ENCODE measurements at regions not wholly inside any gene's neighbourhood (a gene's known extent, or its start where the extent isn't known, plus 50 kb on each side); places are given as distances from the start of the nearest gene placed in this dataset.

GRCh38 chr4:137039370-137039769 is 492.9 kb downstream of the PCDH18 start:
- DNase-seq, result no peak

- DNase-seq, result peak; percentile 71
These were observed 500.1 kb downstream of the PCDH18 start for GRCh38 chr4:137032222-137032621.

GRCh38 chr4:137029026-137029425 is 503.3 kb downstream of the PCDH18 start:
- DNase-seq, result no peak

DNA sequence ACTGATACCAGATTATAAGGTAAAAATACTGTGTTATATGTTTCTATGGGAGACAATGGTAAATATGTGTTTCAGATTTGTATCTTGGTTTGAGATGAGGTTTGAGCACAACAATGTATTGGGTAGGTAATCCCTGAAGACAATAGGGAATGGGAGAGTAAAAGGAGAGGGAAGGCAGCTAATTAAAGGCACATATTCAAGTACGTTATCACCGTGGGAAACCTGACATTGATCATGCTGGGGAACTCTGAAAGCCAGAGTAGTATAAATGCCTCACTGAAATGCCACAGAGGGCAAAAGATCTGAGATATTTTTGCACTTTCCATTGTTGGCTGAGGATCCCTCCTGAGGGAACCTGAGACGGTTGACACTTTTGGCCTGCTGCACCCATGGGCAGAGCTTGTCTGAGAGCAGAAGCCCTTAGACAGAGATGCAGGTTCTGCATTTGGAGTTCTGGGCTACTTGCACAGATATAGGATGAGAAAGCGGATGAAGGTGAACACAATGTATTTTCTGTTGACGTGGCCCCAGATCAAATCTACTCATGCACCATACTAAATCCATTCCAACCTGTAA is 506.7 kb downstream of the PCDH18 start:
- no peak for DNase-seq

DNA sequence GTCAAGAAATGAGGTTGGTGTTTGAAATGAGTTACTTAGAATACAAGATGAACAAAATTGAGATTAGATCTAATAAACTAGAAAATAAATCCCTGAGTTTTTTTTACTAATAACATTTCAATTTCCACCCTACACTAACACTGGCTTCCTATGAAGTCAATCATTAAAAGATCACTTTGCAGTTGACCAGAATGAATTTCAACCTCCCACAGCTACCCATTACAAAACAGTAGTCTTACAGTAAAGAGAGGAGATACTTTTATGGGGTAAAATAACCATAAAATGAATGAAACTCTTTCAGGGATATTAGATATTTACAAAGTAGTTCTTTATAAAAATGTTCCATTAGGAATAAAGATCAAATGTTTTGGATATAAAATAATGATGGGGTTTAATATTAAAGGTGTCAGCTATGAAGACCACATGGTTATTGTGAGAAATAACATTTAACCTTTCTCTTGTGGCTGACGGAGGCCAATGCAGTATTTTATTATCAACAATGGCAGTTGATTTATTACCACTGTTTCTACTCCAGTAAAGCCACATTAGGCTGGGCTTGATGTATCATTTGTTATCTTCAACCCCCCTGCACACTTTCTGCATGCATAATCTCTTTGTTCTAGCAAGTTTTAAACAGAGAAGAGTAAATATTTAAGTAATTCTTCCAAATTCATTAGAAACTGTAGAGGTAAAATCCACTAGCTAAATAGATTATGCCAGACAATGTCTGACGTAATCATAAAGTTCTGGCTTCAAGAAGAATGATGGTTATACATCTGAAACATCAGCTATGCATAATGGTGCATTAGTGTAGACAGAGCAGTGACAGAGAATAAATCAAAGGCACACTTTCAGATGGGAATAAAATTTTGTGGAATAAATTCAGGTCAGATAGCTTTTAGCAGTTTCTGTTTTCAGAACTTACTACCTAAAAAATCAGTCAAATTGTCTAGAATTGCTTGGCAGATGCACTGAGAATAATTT is 516.6 kb downstream of the PCDH18 start:
- no peak for DNase-seq

GRCh38 chr4:137000432-137000831 is 531.9 kb downstream of the PCDH18 start:
- DNase-seq, result no peak

DNA sequence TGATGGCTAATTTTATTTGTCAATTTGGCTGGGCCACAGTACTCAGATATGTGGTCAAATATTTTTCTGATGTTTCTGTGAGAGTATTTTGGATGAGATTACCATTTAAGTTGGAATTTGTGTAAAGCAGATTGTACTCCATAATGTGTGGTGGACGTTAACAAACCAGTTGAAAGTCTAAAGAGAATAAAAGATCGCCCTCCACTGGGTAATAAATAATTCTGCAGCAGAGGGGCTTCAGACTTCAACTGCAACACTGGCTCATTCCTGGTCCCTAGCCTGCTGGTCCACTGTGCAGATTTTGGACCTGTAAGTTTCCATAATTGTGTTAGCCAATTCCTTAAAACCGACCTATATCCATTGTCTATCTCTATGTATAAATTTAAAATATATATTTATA is 540.3 kb downstream of the PCDH18 start:
- DNase-seq, result peak; percentile 1

DNA sequence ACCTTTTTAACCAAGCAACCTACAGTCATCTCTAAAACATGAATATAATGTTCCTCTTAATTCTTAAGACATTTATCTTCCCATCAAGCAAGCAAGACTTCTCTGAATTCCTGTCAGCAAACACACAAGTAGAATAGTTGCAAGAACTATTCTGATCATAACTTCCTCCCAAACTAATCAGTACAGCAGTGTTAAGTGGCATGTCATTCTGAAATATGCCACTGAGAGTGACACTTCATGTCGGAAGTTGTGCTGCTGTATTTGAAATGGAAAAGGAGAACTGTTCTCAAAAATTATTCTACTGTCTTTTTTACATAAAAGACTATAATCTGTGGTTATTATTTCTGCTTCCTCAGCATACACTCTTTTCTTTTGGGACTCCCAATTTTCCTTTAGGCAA is 546.6 kb downstream of the PCDH18 start:
- DNase-seq, result no peak

GRCh38 chr4:136967069-136967468 is 565.2 kb downstream of the PCDH18 start:
- no peak for DNase-seq

DNA sequence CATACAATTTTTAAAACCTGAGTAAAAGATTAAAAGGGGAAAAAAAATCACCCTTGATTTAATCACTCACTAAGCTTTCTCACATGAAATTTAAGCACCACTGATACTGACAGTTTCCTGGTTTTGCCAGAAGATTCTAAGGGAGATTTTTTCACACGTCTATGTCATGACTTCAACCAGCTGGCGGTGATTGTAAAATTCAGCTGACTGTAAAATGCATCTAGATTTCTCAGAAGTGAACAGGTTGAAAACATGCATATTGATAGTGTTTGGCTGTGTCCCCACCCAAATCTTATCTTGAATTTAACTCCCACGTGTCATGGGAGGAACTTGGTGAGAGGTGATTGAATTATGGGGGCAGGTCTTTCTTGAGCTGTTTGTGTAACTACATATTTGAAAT is 566.8 kb downstream of the PCDH18 start:
- no peak for DNase-seq

DNA sequence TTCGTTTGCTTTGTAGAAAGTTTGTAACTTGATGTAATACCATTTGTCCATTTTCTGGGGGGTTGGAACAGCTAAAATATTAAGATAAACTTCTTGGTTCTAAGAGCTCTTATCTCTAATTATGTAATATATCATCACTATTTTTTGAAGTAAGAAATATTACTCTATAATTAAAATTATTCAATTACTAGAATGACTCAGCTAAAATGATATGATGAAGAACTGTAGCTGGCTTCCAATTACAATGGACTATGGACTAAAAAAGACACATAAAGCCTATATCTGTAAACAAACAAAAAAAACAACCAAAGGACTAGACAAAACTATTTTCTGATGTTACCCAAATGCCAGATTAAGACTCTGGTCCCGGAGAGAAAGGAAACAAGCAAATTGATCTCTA is 569.4 kb downstream of the PCDH18 start:
- DNase-seq, result no peak

DNA sequence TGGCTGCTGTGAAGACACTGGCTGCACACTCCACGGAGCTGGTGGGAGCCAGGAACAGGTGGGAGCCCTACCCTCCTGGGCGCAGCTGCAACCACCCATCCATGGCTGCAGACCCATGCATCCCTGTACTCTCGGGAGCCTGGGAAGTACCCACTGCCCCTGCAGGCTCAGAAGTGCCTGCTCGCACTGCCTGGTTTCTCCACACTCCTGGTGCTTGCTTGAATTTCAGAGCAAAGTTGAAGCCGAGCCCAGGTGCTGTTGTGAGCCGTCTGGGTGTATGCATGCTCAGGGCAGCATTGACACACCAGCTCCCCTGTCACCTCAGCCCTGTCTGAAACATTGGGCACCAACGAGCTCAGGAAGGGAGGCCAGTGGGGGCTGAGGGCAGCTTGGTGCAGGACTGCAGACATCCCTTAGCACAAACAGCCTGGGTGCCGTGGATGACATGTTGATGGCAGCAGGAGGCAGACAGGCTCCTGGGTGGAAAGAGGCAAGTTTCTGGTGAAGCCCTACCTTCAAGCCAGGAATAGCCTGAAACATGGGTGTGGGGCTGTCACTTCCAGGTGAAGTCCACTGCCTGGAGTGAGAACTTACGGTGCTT is 585.9 kb downstream of the PCDH18 start:
- DNase-seq, result no peak

- no peak for DNase-seq
These were observed 592.5 kb downstream of the PCDH18 start for GRCh38 chr4:136939781-136940180.

- DNase-seq, result no peak
These were observed 596.4 kb downstream of the PCDH18 start for GRCh38 chr4:136935871-136936270.

DNA sequence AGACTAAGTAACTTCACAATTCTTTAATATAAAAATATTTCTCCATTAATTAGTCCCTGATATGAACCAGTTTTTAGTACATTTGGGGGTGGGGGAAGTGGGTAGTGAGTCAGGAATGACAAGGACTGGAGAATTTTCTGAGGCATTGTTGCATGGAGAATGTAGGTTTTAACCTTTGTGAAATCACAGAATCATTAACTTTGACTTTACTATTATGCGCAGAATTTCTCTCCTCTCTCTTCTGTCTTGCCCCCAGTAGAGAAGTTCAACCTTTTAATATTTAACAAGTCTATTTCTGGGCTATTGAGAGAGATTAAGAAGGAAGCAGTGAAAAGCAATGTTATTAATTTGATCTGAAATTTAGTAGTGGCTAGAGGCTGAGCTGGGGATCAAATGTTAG is 597.0 kb downstream of the PCDH18 start:
- DNase-seq, result no peak

DNA sequence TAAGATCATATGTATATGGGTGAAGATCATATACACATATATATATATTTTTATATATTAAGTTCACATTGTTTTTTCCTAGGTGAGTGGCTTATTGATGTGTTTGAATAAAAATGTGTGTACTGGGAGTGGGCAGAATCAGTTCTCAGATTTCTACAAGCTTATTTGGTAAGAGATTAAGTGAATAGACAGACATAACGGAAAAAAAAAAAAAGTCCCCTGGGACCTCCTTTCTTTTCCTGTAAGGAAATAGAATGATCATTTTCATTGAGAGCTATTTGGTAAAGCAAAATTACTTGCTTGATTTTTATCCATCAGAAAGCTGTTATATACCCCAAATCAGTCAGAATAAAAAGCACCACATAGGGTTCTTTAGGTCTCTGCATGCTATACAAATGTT is 597.7 kb downstream of the PCDH18 start:
- DNase-seq, result no peak

GRCh38 chr4:136931781-136932180 is 600.5 kb downstream of the PCDH18 start:
- no peak for DNase-seq

DNA sequence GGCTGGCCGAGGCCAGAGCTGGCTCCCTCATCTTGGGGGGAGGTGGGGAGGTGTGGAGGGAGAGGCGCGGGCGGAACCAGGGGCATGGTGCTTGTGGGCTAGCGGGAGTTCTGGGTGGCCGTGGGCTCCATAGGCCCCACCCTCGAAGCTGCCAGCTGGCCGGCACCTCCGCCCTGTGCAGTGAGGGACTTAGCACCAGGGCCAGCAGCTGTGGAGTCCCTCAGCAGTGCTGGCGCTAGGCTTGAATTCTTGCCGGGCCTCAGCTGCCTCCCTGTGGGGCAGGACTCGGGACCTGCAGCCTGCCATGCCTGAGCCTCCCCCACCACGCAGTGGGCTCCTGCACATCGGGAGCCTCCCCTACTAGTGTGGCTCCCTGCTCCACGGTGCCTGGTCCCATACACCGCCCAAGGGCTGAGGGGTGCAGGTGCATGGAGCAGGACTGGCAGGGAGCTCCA is 603.3 kb downstream of the PCDH18 start:
- DNase-seq, result no peak

DNA sequence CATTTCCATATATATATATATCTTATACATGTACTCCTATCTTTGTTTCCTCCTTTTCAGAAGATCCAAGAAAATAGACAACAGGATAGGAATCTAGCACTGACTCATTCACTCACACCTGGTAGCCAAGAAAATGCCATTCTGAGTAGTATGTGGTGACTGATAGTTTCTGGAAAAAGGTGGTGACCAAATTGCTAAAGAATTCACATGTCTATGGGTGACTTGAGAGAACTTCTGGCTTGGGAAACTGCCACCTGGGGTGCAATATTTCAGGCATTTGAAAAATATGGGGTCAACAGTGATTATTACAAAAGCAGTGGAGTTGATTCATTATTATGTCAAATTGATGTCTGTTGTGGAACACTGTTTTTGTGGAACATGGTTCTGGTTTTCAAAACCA is 605.1 kb downstream of the PCDH18 start:
- no peak for DNase-seq

GRCh38 chr4:136925203-136925602 is 607.1 kb downstream of the PCDH18 start:
- no peak for DNase-seq

- DNase-seq, result no peak
These were observed 610.2 kb downstream of the PCDH18 start for GRCh38 chr4:136922066-136922465.

GRCh38 chr4:136920092-136920881 is 612.0 kb downstream of the PCDH18 start:
- DNase-seq, result no peak

DNA sequence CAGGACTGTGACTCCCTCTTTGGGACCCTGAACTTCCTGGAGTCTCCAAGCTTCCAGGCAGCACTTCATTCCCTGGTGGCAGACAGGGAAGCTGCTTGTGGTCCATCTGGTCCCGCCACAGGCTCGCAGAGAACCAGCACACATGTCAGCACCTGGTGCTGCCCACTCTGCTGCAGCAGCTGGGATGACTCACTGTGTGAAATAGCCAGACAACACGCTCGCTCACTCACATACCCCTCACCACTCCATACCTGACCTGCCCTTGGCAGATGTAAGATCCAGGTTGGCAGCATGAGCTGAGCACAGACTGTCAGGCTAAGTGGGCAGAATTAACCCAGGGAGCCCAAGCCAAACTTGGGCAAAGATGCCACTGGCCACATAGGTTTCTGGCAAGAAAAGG is 613.5 kb downstream of the PCDH18 start:
- no peak for DNase-seq
